A673 (cell line): ENCODE measurements at regions not wholly inside any gene's neighbourhood (a gene's known extent, or its start where the extent isn't known, plus 50 kb on each side); places are given as distances from the start of the nearest gene placed in this dataset.
"Not testable (repeated sequence)": the region's sequence is repeated elsewhere in the genome, so short reads cannot be mapped to it uniquely, and the experiment has no call there.

Source experiments
- BruUV-seq: library from RNA; stranded (reverse); fragments of 400-500 nt; replicated peaks from 2 replicates; lab custom pipeline; 2021; lab: Mats Ljungman, UMichigan
- CTCF ChIA-PET: fragments of 300-600 bp; sonication (Branson Sonifier 250); formaldehyde crosslinking; loops from one replicate; lab custom pipeline; 2022; ENCODE audit warnings: antibody characterized with exemption; lab: Charles Lee
- POLR2A ChIA-PET: fragments of 300-600 bp; sonication (Branson Sonifier 250); formaldehyde crosslinking; loops from one replicate; lab custom pipeline; 2022; ENCODE audit warnings: antibody characterized with exemption; ENCODE audit not compliant: low non-redundant PET; lab: Charles Lee
- DNase-seq: peaks from one replicate; pipeline ENCODE4 v3.0.0-alpha.2; 2015; ENCODE audit warnings: low spot score
- H3K27ac ChIP-seq: fragments of 200-600 bp; sonication (generic); 2 replicates; pipeline ENCODE4 v1.5.1; 2016; ENCODE audit warnings: mixed run types, low read depth, mild to moderate bottlenecking, mixed read lengths, antibody characterized with exemption, low read length; ENCODE audit not compliant: poor library complexity, severe bottlenecking
- H3K27me3 ChIP-seq: fragments of 200-600 bp; sonication (generic); replicated peaks from 2 replicates; pipeline ENCODE4 v1.6.1; 2017; ENCODE audit warnings: mixed run types, low read depth, mild to moderate bottlenecking, mixed read lengths, antibody characterized with exemption, low read length; ENCODE audit not compliant: insufficient read depth, poor library complexity
- H3K36me3 ChIP-seq: fragments of 200-600 bp; sonication (generic); 2 replicates; pipeline ENCODE4 v1.6.1; 2016; ENCODE audit warnings: mixed run types, mild to moderate bottlenecking, mixed read lengths, antibody characterized with exemption, low read length; ENCODE audit not compliant: insufficient read depth, poor library complexity, severe bottlenecking
- H3K4me1 ChIP-seq: fragments of 200-600 bp; sonication (generic); 2 replicates; pipeline ENCODE4 v1.6.1; 2017; ENCODE audit warnings: mixed run types, mild to moderate bottlenecking, mixed read lengths, antibody characterized with exemption, low read length; ENCODE audit not compliant: insufficient read depth, poor library complexity, severe bottlenecking
- H3K4me3 ChIP-seq: fragments of 200-600 bp; sonication (generic); 2 replicates; pipeline ENCODE4 v1.5.1; 2016; ENCODE audit warnings: low read depth, mixed run types, mild to moderate bottlenecking, mixed read lengths, low read length; ENCODE audit not compliant: poor library complexity, severe bottlenecking
- H3K9me3 ChIP-seq: fragments of 200-600 bp; sonication (generic); 2 replicates; pipeline ENCODE4 v1.6.1; 2016; ENCODE audit warnings: mixed run types, low read depth, mild to moderate bottlenecking, mixed read lengths, antibody characterized with exemption, low read length; ENCODE audit not compliant: poor library complexity, severe bottlenecking
- CTCF ChIP-seq: fragments of 300-800, 200-600 bp; sonication (generic); conservative IDR thresholded peaks from 2 replicates; pipeline ENCODE4 v1.5.1; 2017; ENCODE audit warnings: low read depth, mild to moderate bottlenecking, antibody characterized with exemption, low read length, moderate library complexity, mixed read lengths
- EZH2 ChIP-seq: fragments of 200-600 bp; sonication (generic); IDR thresholded peaks from 2 replicates; pipeline ENCODE4 v1.6.1; 2017; ENCODE audit warnings: borderline replicate concordance, low read depth, mild to moderate bottlenecking, mixed read lengths, antibody characterized with exemption, low read length; ENCODE audit not compliant: poor library complexity, severe bottlenecking
- intact Hi-C: fragments of 100-400 bp; cut with micrococcal nuclease; formaldehyde crosslinking; loops from one replicate; pipeline ENCODE4 v1.10.0; 2022; ENCODE audit not compliant: unreplicated experiment

DNA sequence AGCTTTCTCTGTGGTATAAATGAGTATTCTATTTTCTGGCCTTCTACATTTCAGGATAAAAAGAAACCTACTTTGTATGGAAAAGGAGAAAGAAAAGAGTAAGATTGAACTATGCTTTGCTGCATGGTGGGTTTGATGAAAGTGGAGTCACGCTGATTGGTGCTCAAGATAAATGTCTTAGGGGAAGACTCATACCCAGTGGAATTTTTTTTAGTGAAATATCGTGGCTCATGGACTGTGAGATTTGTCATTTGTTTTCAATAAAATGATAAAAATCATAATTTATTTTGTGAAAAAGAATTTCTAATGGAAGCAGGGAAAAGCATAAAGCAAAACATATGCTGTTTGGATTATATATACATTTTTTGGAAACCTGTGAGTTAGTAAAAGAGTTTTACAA lies 292.5 kb downstream of the ZPLD1 start:
- Histone ChIP-seq H3K27me3 (no peaks in the 10 kb centered on the region), H3K27ac (no peak overlapping the region), H3K4me1 (no peaks in the 10 kb centered on the region), H3K36me3 (no peaks in the 10 kb centered on the region), H3K4me3 (no peak overlapping the region), H3K9me3 (no peaks in the 10 kb centered on the region)
- no TSS peak for BruUV-seq
- DNase-seq = no peak
- POLR2A ChIA-PET = no interaction called here
- intact Hi-C loops = no loop called here
- CTCF ChIA-PET = no interaction called here
- TF ChIP-seq EZH2 = no peak
- no peak for TF ChIP-seq CTCF

DNA sequence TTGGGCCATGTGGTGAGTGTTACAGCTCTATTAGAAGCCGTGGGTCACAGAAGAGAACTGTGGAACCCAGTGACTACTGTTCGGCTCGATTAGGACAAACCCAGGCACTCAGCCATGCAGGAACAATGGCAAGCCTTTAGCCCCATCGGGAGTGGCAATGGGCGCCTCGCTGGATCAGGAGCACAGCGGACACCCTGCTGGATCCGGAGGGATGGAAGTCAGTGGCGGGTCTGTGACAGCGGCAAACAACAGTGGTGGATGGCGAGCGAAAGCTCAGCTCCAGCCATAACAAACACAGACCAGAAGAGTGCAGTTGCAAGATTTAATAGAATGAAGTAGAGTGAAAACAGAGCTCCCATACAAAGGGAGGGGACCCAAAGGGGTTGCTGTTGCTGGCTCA lies 297.8 kb downstream of the ZPLD1 start:
- H3K4me1 ChIP-seq, H3K27ac ChIP-seq, H3K36me3 ChIP-seq, intact Hi-C loops, BruUV-seq, H3K27me3 ChIP-seq, CTCF ChIA-PET, H3K9me3 ChIP-seq, H3K4me3 ChIP-seq, DNase-seq: not testable (repeated sequence)
- POLR2A ChIA-PET = interaction anchor here (0.7 kb wide), 1 partner anchor 59 kb away, joined by 3 read pairs; no protein-coding TSS in a partner anchor

DNA sequence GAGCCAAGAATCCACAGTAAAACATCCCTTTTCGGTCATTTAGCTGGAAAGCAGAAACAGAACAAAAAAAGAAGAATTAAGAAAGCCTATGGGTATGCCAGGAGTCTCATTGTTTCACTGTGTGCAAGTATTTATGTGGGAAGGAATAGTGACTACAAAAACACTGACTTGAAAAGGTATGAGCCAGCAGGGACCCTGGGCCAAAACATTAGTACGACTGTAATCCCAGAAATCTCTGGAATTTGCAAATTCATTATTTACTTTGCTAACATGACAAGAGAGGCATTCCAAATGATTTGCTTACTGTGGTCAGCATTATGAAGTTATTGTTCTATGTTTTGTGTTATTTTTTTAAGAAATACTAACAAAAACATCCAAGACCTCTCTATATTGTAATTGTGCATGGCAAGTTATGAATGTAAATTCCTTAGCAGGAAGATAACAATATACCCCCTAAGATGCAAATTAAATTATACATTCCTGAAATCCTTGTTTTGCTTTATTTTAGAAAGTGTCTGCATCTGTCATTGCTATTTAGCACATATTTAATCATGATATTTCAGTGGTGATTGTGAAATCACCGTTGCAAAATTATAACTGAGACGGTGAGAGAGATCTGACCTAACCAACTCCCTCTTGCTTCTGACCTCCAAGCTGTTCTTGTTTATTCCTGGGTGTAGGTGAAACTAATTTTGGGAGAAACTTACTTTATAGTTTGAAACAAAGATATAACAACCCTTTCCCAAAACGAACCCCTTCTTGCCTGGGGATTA lies 299.2 kb downstream of the ZPLD1 start:
- DNase-seq = no peak
- ChIA-PET CTCF (no interaction called here), POLR2A (no interaction called here)

More for the DNA sequence above, 299.2 kb downstream of the ZPLD1 start:
- no TSS peak for BruUV-seq
- H3K36me3 ChIP-seq = no peaks in the 10 kb centered on the region
- intact Hi-C loops = no loop called here
- peaks cover 8% of the 10 kb centered on the region for H3K4me1 ChIP-seq
- no peaks in the 10 kb centered on the region for H3K9me3 ChIP-seq
- no peaks in the 10 kb centered on the region for H3K27me3 ChIP-seq
- TF ChIP-seq CTCF (no peak), EZH2 (no peak)
- H3K27ac ChIP-seq = no peak overlapping the region
- H3K4me3 ChIP-seq = no peak overlapping the region
